Endothelial cell of umbilical vein (primary cell): ENCODE measurements at regions not wholly inside any gene's neighbourhood (a gene's known extent, or its start where the extent isn't known, plus 50 kb on each side); places are given as distances from the start of the nearest gene placed in this dataset.

Source experiments
- BruUV-seq: library from RNA; stranded (reverse); fragments of 400-500 nt; replicated peaks from 2 replicates; lab custom pipeline; 2021; lab: Mats Ljungman, UMichigan
- CTCF ChIA-PET: fragments of 300-600, 350-600 bp; sonication (Branson Sonifier 250); formaldehyde crosslinking; loops from one replicate; lab custom pipeline; 2021; ENCODE audit warnings: antibody characterized with exemption, inconsistent platforms; lab: Charles Lee
- POLR2A ChIA-PET: fragments of 300-600, 350-600 bp; sonication (Branson Sonifier 250); formaldehyde crosslinking; loops from one replicate; lab custom pipeline; 2021; ENCODE audit warnings: antibody characterized with exemption, inconsistent platforms; lab: Charles Lee
- DNase-seq: peaks from one replicate; pipeline ENCODE4 v3.0.0-alpha.2; 2011; ENCODE audit warnings: low read depth, low spot score
- FAIRE-seq: peaks from 2 replicates; lab custom pipeline; 2011; peaks lifted over from hg19 to GRCh38; lab: Jason Lieb, UNC
- H2AFZ ChIP-seq: 2 replicates; pipeline ENCODE4 v1.6.0; 2012; ENCODE audit warnings: low read depth, low read length, control low read depth, inconsistent platforms
- H3K27ac ChIP-seq: 2 replicates; pipeline ENCODE4 v1.5.1; 2011; ENCODE audit warnings: low read depth, mild to moderate bottlenecking, control low read depth, low read length, moderate library complexity; ENCODE audit not compliant: insufficient read depth
- H3K27me3 ChIP-seq, 2 experiments: 2 replicates each; pipeline versions ENCODE4 v1.6.0 to v1.6.1; 2011; ENCODE audit warnings: low read length in 2 of 2, mixed read lengths in 1 of 2; ENCODE audit not compliant: control insufficient read depth in 2 of 2, insufficient read depth in 2 of 2
- H3K36me3 ChIP-seq, 2 experiments: 2 replicates in 1 of 2; 3 replicates in 1 of 2; pipeline ENCODE4 v1.5.1; 2011; ENCODE audit warnings: low read length in 2 of 2, mild to moderate bottlenecking in 1 of 2, moderate library complexity in 1 of 2; ENCODE audit not compliant: control insufficient read depth in 2 of 2, insufficient read depth in 2 of 2; ENCODE audit errors: extremely low read depth in 1 of 2
- H3K4me1 ChIP-seq: 3 replicates; pipeline ENCODE4 v1.5.1; 2011; ENCODE audit warnings: mild to moderate bottlenecking, low read length; ENCODE audit not compliant: control insufficient read depth, insufficient read depth; ENCODE audit errors: extremely low read depth
- H3K4me2 ChIP-seq: 2 replicates; pipeline ENCODE4 v1.6.1; 2011; ENCODE audit warnings: low read length, control low read depth, mixed read lengths; ENCODE audit not compliant: insufficient read depth
- H3K4me3 ChIP-seq, 3 experiments: fragments of 200-600 bp in 1 of 3; sonication (generic), shearing (Covaris generic) in 1 of 3; replicated peaks in 1 of 3; 2 replicates each; pipeline ENCODE4 v1.5.1; 2011 to 2016; ENCODE audit warnings: control low read depth in 3 of 3, low read length in 3 of 3, mild to moderate bottlenecking in 2 of 3, inconsistent platforms in 1 of 3, low read depth in 1 of 3, moderate library complexity in 1 of 3; ENCODE audit not compliant: insufficient read depth in 1 of 3
- H3K79me2 ChIP-seq: 2 replicates; pipeline ENCODE4 v1.6.0; 2012; ENCODE audit warnings: low read length, inconsistent platforms; ENCODE audit not compliant: control insufficient read depth, insufficient read depth
- H3K9ac ChIP-seq: replicated peaks from 2 replicates; pipeline ENCODE3; 2011; ENCODE audit warnings: low read length, control low read depth; ENCODE audit not compliant: insufficient read depth; ENCODE audit errors: extremely low read depth
- H3K9me1 ChIP-seq: replicated peaks from 3 replicates; pipeline ENCODE4 v1.6.0; 2011; ENCODE audit warnings: mild to moderate bottlenecking, low read length; ENCODE audit not compliant: control insufficient read depth, insufficient read depth; ENCODE audit errors: extremely low read depth
- H3K9me3 ChIP-seq: replicated peaks from 2 replicates; pipeline ENCODE4 v1.5.1; 2012; ENCODE audit warnings: low read length, inconsistent platforms; ENCODE audit not compliant: control insufficient read depth, insufficient read depth
- H4K20me1 ChIP-seq: replicated peaks from 2 replicates; pipeline ENCODE3; 2011; ENCODE audit warnings: mild to moderate bottlenecking, low read length; ENCODE audit not compliant: control insufficient read depth, insufficient read depth; ENCODE audit errors: extremely low read depth
- CTCF ChIP-seq, 2 donors: IDR thresholded peaks; 1 replicate in 1 of 2; 2 replicates in 1 of 2; pipeline ENCODE4 v1.5.1; 2011; ENCODE audit warnings: low read length in 2 of 2, mild to moderate bottlenecking in 2 of 2, moderate library complexity in 2 of 2, control low read depth in 1 of 2, inconsistent platforms in 1 of 2, low read depth in 1 of 2; ENCODE audit not compliant: insufficient read depth in 1 of 2; ENCODE audit errors: extremely low read depth in 1 of 2
- EZH2 ChIP-seq: IDR thresholded peaks from 2 replicates; pipeline ENCODE4 v1.6.1; 2012; ENCODE audit warnings: borderline replicate concordance, low read depth, mild to moderate bottlenecking, moderate library complexity, low read length, inconsistent platforms; ENCODE audit not compliant: severe bottlenecking
- FOS ChIP-seq: IDR thresholded peaks from 2 replicates; pipeline ENCODE4 v1.6.1; 2011; ENCODE audit warnings: mild to moderate bottlenecking, low read length, moderate library complexity, borderline replicate concordance; ENCODE audit not compliant: insufficient read depth
- GATA2 ChIP-seq: IDR thresholded peaks from 2 replicates; pipeline ENCODE4 v1.7.0; 2011; ENCODE audit warnings: low read depth, mild to moderate bottlenecking, moderate library complexity, mixed read lengths, low read length; ENCODE audit not compliant: insufficient read length, insufficient read depth
- JUN ChIP-seq: IDR thresholded peaks from 2 replicates; pipeline ENCODE4 v1.6.1; 2011; ENCODE audit warnings: borderline replicate concordance, low read depth; ENCODE audit not compliant: insufficient read length, insufficient read depth
- MAX ChIP-seq: IDR thresholded peaks from 2 replicates; pipeline ENCODE4 v1.6.1; 2011; ENCODE audit not compliant: insufficient read depth, insufficient read length
- MYC ChIP-seq: IDR thresholded peaks from one replicate; pipeline ENCODE4 v1.6.1; 2011; ENCODE audit warnings: mild to moderate bottlenecking, low read depth, low read length
- POLR2A ChIP-seq: IDR thresholded peaks from 2 replicates; pipeline ENCODE4 v1.6.1; 2012; ENCODE audit warnings: low read depth, mild to moderate bottlenecking, control low read depth, low read length
- POLR2AphosphoS5 ChIP-seq: IDR thresholded peaks from 2 replicates; pipeline ENCODE4 v1.6.1; 2012; ENCODE audit warnings: low read depth, mild to moderate bottlenecking, control low read depth, low read length, moderate library complexity; ENCODE audit not compliant: insufficient read depth
- dilution Hi-C: fragments of 300-500 bp; cut with MboI; formaldehyde crosslinking; loops from one replicate; pipeline ENCODE4 v1.15.0; 2019; ENCODE audit warnings: low sequenced_read_pairs; ENCODE audit not compliant: extremely low pct_ligation_motif_present
- intact Hi-C: fragments of 100-400 bp; cut with micrococcal nuclease; formaldehyde crosslinking; loops from one replicate; pipeline ENCODE4 v1.10.0; 2022

DNA sequence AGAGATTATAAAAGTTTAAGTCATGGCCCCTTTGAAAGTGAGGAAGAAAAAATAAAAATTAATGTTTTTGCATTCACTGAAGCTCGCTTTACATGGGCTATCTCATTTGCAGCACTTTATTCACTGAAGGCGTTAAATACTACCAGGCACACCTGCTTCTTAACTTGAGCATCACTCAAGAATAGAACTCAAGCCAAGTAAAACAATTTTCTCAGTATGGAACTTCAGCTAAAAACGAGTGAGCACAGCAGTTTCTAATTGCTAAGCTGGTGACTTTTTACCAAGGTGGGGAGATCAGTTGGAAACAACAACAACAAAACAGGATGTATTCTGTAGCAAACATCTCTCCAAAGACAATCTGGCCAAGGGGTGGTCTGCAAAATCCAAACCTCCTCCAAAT lies 405.6 kb downstream of the RAB38 start:
- Histone ChIP-seq H3K9me1 (no peaks in the 10 kb centered on the region), H3K9ac (no peak overlapping the region), H3K9me3 (no peaks in the 10 kb centered on the region), H3K4me2 (no peak overlapping the region), H3K27me3 (no peaks in the 10 kb centered on the region), H3K79me2 (no peaks in the 10 kb centered on the region), H2AFZ (no peak overlapping the region), H4K20me1 (no peaks in the 10 kb centered on the region), H3K4me1 (no peaks in the 10 kb centered on the region), H3K4me3 (no peak overlapping the region), H3K36me3 (no peaks in the 10 kb centered on the region), H3K27ac (no peak overlapping the region)
- TF ChIP-seq MAX: no peak
- no peak for TF ChIP-seq POLR2AphosphoS5
- no peak for TF ChIP-seq EZH2
- no peak for TF ChIP-seq GATA2
- no peak for TF ChIP-seq POLR2A
- TF ChIP-seq FOS: no peak
- TF ChIP-seq MYC: no peak
- TF ChIP-seq CTCF (IDR thresholded peaks at IDR 0.05; ENCODE audit: extremely low read depth in 1 of 2, insufficient read depth in 1 of 2, low read depth in 1 of 2, low read length in 2 of 2): no peak
- TF ChIP-seq JUN: no peak
- intact Hi-C loops (no loop called here), dilution Hi-C loops (no loop called here)
- FAIRE-seq (no peak), DNase-seq (no peak)
- no TSS peak for BruUV-seq
- CTCF ChIA-PET: no interaction called here
- POLR2A ChIA-PET: no interaction called here
